Endodermal cell (in vitro differentiated cells): ENCODE measurements at regions not wholly inside any gene's neighbourhood (a gene's known extent, or its start where the extent isn't known, plus 50 kb on each side); places are given as distances from the start of the nearest gene placed in this dataset.

Experiments used
- DNase-seq: peaks from one replicate; pipeline ENCODE4 v3.0.0-alpha.2; 2017
- H3K27ac ChIP-seq: 2 replicates; pipeline ENCODE4 v1.5.1; 2013; ENCODE audit warnings: mild to moderate bottlenecking, low read depth, low read length, moderate library complexity
- H3K27me3 ChIP-seq: 2 replicates; pipeline ENCODE4 v1.6.1; 2013; ENCODE audit warnings: mild to moderate bottlenecking, low read length, moderate library complexity; ENCODE audit not compliant: insufficient read depth, control insufficient read depth, poor library complexity, severe bottlenecking
- H3K36me3 ChIP-seq: 2 replicates; pipeline ENCODE4 v1.7.0; 2013; ENCODE audit warnings: mild to moderate bottlenecking, low read length, moderate library complexity; ENCODE audit not compliant: control insufficient read depth, insufficient read depth
- H3K4me1 ChIP-seq: one replicate; pipeline ENCODE4 v1.7.0; 2013; ENCODE audit warnings: low read length; ENCODE audit not compliant: control insufficient read depth, insufficient read depth
- H3K4me3 ChIP-seq: 2 replicates; pipeline ENCODE4 v1.5.1; 2013; ENCODE audit warnings: mild to moderate bottlenecking, low read length, moderate library complexity
- H3K9ac ChIP-seq: 2 replicates; pipeline ENCODE4 v1.6.1; 2013; ENCODE audit warnings: mild to moderate bottlenecking, low read length, moderate library complexity; ENCODE audit not compliant: poor library complexity, severe bottlenecking; ENCODE audit errors: extremely low read depth
- H3K9me3 ChIP-seq: 2 replicates; pipeline ENCODE4 v1.6.1; 2013; ENCODE audit warnings: mild to moderate bottlenecking, low read length, moderate library complexity; ENCODE audit not compliant: control insufficient read depth
- H3K27ac Mint-ChIP-seq: 2 replicates; pipeline ENCODE4 v1.8.0; 2020; ENCODE audit warnings: mixed read lengths
- H3K27me3 Mint-ChIP-seq: 2 replicates; pipeline ENCODE4 v1.8.0; 2021; ENCODE audit warnings: mild to moderate bottlenecking, mixed read lengths; ENCODE audit not compliant: insufficient read depth
- H3K36me3 Mint-ChIP-seq: 2 replicates; pipeline ENCODE4 v1.8.0; 2020; ENCODE audit warnings: low read depth, mixed read lengths
- H3K4me1 Mint-ChIP-seq: 2 replicates; pipeline ENCODE4 v1.8.0; 2020; ENCODE audit warnings: mixed read lengths
- H3K4me3 Mint-ChIP-seq: 2 replicates; pipeline ENCODE4 v1.8.0; 2020; ENCODE audit warnings: mild to moderate bottlenecking, moderate library complexity, mixed read lengths
- H3K9me3 Mint-ChIP-seq: 2 replicates; pipeline ENCODE4 v1.8.0; 2020; ENCODE audit warnings: mild to moderate bottlenecking, mixed read lengths
- CTCF ChIP-seq: fragments of 200-600 bp; sonication (generic); conservative IDR thresholded peaks from 2 replicates; pipeline ENCODE4 v1.5.0; 2021; ENCODE audit warnings: antibody characterized with exemption, mild to moderate bottlenecking
- WGBS, 2 experiments: methylation state at CpG; one replicate each; pipeline versions ENCODE4 v1.1.5 to v1.1.7; 2013; ENCODE audit warnings: missing lambda C conversion rate in 2 of 2, mixed read lengths in 1 of 2; ENCODE audit not compliant: insufficient coverage in 1 of 2, insufficient read length in 1 of 2; 5-methylcytosine and 5-hydroxymethylcytosine counted together

GRCh38 chr3:104412608-104413580, 953.8 kb upstream of the ALCAM start:
- Mint-ChIP-seq H3K27me3 (no peaks in the 10 kb centered on the region), H3K9me3 (no peaks in the 10 kb centered on the region), H3K4me3 (no peak overlapping the region), H3K4me1 (peaks cover 14% of the 10 kb centered on the region), H3K27ac (no peak overlapping the region), H3K36me3 (no peaks in the 10 kb centered on the region)
- Histone ChIP-seq H3K36me3 (no peaks in the 10 kb centered on the region), H3K4me3 (no peak overlapping the region), H3K27ac (no peak overlapping the region), H3K4me1 (peaks cover 4% of the 10 kb centered on the region), H3K27me3 (no peaks in the 10 kb centered on the region), H3K9ac (no peak overlapping the region), H3K9me3 (no peaks in the 10 kb centered on the region)
- no peak for DNase-seq
- WGBS, 2 experiments = 90 to 94% methylated on average over 7 to 9 of the region's 9 CpGs
- TF ChIP-seq CTCF = no peak

DNA sequence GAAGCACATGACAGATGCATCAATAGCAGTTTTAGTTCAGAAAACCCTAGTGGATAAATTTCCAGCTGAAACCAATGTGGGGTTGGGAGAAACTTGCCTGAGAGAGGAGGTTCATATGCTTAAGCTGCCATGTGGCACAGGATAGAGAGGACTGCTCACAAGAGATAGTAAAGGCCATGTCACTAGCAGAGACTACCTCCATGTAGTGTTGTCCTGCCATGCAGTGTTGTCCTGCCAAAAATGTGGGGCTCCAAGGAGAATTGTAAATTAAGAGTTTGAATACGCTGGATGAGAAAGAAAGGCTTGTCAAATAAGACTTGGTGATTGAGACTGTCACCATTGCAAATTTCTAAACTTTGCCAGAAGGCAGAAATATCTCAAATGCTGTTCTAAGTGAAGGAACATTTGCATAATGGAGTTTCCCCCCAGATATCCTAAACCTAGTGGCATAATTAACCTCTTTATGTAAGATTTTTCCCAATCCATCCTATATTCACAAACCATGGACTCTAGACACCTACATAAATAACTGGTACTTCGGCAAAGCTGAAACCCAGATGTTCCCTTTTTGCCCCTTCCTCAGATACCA, 938.3 kb upstream of the ALCAM start:
- H3K4me3 ChIP-seq = no peak overlapping the region
- TF ChIP-seq CTCF = no peak
- no peak overlapping the region for H3K9ac ChIP-seq
- H3K27me3 ChIP-seq = peaks cover 6% of the 10 kb centered on the region
- DNase-seq = no peak
- H3K4me1 Mint-ChIP-seq = peaks cover 28% of the 10 kb centered on the region
- no peak overlapping the region for H3K27ac ChIP-seq
- no peak overlapping the region for H3K27ac Mint-ChIP-seq
- 93% methylated on average over 2 of the region's 2 CpGs for WGBS, 2 experiments
- H3K4me1 ChIP-seq = peaks cover 8% of the 10 kb centered on the region
- H3K36me3 Mint-ChIP-seq = no peaks in the 10 kb centered on the region
- H3K36me3 ChIP-seq = no peaks in the 10 kb centered on the region
- H3K4me3 Mint-ChIP-seq = no peak overlapping the region
- peaks cover 7% of the 10 kb centered on the region for H3K9me3 Mint-ChIP-seq
- H3K27me3 Mint-ChIP-seq = peaks cover 13% of the 10 kb centered on the region
- H3K9me3 ChIP-seq = peaks cover 18% of the 10 kb centered on the region

- H3K36me3 Mint-ChIP-seq = no peaks in the 10 kb centered on the region
- DNase-seq = no peak
- peaks cover 4% of the 10 kb centered on the region for H3K27me3 Mint-ChIP-seq
- Histone ChIP-seq H3K27ac (no peak overlapping the region), H3K36me3 (no peaks in the 10 kb centered on the region), H3K27me3 (no peaks in the 10 kb centered on the region), H3K9ac (no peak overlapping the region), H3K9me3 (peaks cover 22% of the 10 kb centered on the region), H3K4me3 (no peak overlapping the region), H3K4me1 (peaks cover 8% of the 10 kb centered on the region)
- no peak overlapping the region for H3K4me3 Mint-ChIP-seq
- peaks cover 8% of the 10 kb centered on the region for H3K9me3 Mint-ChIP-seq
- H3K27ac Mint-ChIP-seq = no peak overlapping the region
- no peak for TF ChIP-seq CTCF
- 92 to 100% methylated on average over 3 of the region's 3 CpGs for WGBS, 2 experiments
- peaks cover 27% of the 10 kb centered on the region for H3K4me1 Mint-ChIP-seq
These were observed 937.0 kb upstream of the ALCAM start for GRCh38 chr3:104429727-104430126.
